GM18507 (cell line): ENCODE measurements at regions not wholly inside any gene's neighbourhood (a gene's known extent, or its start where the extent isn't known, plus 50 kb on each side); places are given as distances from the start of the nearest gene placed in this dataset.

ENCODE experiments used
- DNase-seq: peaks from one replicate; pipeline ENCODE4 v3.0.0; 2011; ENCODE audit warnings: low read depth; ENCODE audit not compliant: insufficient read length; ENCODE audit errors: extremely low spot score
- FAIRE-seq: peaks from 2 replicates; lab custom pipeline; 2011; peaks lifted over from hg19 to GRCh38; lab: Jason Lieb, UNC

DNA sequence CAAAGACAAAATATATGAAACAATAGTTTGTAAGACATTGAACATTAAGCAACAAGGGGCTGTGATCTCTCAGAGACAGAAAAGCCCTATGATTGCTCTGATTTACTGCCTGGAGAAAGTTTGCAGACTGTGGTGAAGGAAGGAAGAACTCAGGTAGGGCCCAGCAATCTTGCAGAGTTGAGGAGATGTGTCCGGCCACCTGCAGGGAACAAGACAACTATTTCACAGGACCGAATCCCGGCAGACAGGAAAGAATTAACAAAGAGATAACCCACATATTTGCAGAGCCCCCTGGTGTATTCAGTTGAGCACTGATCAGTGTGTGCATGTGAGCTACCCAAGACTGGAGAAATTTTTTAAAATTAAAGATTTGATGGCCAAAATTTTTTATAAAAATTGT, 58.3 kb upstream of the FMN2 start:
- FAIRE-seq (no peak), DNase-seq (no peak)

DNA sequence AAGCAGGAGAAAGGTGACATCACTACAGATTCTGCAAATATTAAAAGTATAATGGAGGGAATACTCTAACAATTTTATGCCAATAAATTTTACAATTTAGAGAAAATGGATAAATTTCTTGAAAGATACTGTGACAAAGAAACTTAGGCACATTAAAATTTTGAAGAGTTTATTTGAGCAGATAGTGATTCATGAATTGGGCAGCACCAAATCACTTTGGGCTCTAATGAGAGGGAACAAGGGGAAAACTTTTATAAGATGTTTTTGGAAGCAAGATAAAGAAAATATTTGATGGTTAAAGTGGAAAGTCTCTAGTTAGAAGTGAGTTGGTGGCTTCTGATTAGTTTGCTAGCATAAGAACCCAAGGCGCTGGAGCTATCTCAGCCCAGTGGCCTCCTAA, 55.2 kb upstream of the FMN2 start:
- DNase-seq (no peak), FAIRE-seq (no peak)
